Gastrocnemius medialis (tissue), 4 donors: ENCODE measurements at regions not wholly inside any gene's neighbourhood (a gene's known extent, or its start where the extent isn't known, plus 50 kb on each side); places are given as distances from the start of the nearest gene placed in this dataset.

ENCODE experiments used
- CTCF ChIP-seq, 5 experiments: fragments of 450-650 bp in 3 of 5; fragments of 200-600 bp in 2 of 5; sonication (generic) in 2 of 5; IDR thresholded peaks in 4 of 5; conservative IDR thresholded peaks in 1 of 5; 1 replicate in 4 of 5; 2 replicates in 1 of 5; pipeline ENCODE4 v1.5.1; 2016 to 2019; ENCODE audit warnings: antibody characterized with exemption in 5 of 5, mild to moderate bottlenecking in 3 of 5, moderate library complexity in 3 of 5
- POLR2A ChIP-seq, 2 donors: fragments of 450-650 bp; IDR thresholded peaks; one replicate each; pipeline ENCODE4 v1.6.1; 2017; ENCODE audit warnings: antibody characterized with exemption in 2 of 2, mild to moderate bottlenecking in 2 of 2, moderate library complexity in 2 of 2

GRCh38 chr10:10946801-10947200 lies 70.9 kb upstream of the CELF2 start:
- TF ChIP-seq CTCF (IDR thresholded peaks at IDR 0.05 in 4 of 5, conservative IDR thresholded peaks at IDR 0.05 in 1 of 5) (no peak), POLR2A (IDR thresholded peaks at IDR 0.05) (no peak)
